DND-41 (cell line): ENCODE measurements at regions not wholly inside any gene's neighbourhood (a gene's known extent, or its start where the extent isn't known, plus 50 kb on each side); places are given as distances from the start of the nearest gene placed in this dataset.

Source experiments
- EZH2 ChIP-seq: IDR thresholded peaks from 3 replicates; pipeline ENCODE4 v1.6.1; 2012; ENCODE audit warnings: borderline replicate concordance, low read depth, mild to moderate bottlenecking, moderate library complexity, low read length, inconsistent platforms; ENCODE audit not compliant: severe bottlenecking
- TF ChIP-seq, protein P1 (sequence below): IDR thresholded peaks from 2 replicates; pipeline ENCODE4 v1.5.1; 2012; ENCODE audit warnings: borderline replicate concordance, low read length, moderate library complexity, mild to moderate bottlenecking; ENCODE audit not compliant: poor library complexity, severe bottlenecking; ENCODE audit errors: extremely low read depth

DNA sequence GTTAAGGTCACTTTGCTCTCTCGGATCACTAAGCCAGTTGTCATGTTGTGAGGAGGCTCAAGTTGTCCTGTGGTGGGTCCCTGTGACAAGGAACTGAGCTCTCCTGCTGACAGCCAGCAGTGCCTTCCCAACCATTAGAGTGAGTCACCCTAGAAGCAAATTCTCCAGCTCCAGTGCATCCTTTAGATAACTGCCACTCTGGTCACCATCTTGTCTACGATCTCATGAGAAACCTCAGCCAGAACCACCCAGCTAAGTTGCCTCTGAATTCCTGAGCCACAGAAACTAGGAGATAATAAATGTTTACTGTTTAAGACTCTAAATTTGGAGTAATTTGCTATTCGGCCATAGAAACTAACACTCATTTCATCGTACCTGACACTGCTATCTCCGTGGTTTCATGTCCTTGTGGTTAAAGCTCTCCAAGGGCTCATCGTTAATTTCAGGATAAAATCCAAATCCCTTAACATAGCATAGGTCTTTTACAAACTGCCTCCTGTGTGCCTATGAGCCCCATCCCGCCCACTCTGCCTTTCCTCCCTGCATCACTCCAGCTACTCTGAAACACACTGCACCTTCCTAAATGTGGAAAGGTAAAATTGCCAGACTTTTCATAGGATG, 56.5 kb upstream of the WIPF3 start:
- TF ChIP-seq, protein P1, sequence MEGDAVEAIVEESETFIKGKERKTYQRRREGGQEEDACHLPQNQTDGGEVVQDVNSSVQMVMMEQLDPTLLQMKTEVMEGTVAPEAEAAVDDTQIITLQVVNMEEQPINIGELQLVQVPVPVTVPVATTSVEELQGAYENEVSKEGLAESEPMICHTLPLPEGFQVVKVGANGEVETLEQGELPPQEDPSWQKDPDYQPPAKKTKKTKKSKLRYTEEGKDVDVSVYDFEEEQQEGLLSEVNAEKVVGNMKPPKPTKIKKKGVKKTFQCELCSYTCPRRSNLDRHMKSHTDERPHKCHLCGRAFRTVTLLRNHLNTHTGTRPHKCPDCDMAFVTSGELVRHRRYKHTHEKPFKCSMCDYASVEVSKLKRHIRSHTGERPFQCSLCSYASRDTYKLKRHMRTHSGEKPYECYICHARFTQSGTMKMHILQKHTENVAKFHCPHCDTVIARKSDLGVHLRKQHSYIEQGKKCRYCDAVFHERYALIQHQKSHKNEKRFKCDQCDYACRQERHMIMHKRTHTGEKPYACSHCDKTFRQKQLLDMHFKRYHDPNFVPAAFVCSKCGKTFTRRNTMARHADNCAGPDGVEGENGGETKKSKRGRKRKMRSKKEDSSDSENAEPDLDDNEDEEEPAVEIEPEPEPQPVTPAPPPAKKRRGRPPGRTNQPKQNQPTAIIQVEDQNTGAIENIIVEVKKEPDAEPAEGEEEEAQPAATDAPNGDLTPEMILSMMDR = no peak
- no peak for TF ChIP-seq EZH2
